GM12873 (cell line): ENCODE measurements at regions not wholly inside any gene's neighbourhood (a gene's known extent, or its start where the extent isn't known, plus 50 kb on each side); places are given as distances from the start of the nearest gene placed in this dataset.

Source experiments
- CTCF ChIP-seq: IDR thresholded peaks from 2 replicates; pipeline ENCODE4 v1.5.1; 2012; ENCODE audit warnings: low read depth, mild to moderate bottlenecking, moderate library complexity, low read length, control low read depth; ENCODE audit not compliant: insufficient read depth; ENCODE audit errors: missing control alignments

DNA sequence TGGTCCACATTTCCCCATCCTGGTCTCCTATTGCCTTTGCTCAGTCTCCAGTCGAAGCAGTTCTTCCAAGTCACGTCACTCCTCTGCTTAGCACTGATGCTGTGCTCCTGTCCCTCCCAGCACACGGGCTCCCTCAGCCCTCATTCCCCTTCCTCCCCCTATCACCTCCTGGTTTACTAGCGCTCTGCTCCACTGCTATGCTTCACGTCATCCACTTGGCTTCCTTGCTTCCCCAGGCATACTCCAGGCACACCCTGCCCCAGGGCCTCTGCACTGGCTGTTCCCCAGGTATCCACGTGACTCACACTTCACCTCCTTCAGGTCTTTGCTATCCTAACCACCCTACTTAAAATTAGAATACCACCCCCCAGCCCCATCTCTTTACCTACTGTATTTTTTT lies 269.3 kb downstream of the GLI2 start:
- no peak for TF ChIP-seq CTCF

DNA sequence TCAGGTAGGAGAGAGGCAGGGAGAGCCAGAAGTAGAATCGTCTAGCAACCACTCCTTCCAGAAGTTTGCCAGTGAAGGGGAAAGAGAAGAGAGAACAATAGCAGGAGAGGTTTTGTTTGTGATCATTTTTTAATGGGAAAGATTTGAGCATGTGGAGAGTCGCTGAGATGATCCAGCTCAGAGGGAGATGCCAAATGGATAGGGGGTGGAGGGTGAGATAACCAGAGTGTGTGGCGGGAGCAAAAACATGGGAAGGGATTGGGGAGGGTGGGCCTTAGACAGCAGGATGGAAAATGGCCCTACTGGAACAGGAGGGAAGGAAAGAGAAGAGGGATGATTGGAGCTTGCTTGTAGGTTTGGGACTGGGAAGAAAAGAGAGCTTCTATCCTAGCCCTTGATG lies 269.8 kb downstream of the GLI2 start:
- TF ChIP-seq CTCF = no peak

DNA sequence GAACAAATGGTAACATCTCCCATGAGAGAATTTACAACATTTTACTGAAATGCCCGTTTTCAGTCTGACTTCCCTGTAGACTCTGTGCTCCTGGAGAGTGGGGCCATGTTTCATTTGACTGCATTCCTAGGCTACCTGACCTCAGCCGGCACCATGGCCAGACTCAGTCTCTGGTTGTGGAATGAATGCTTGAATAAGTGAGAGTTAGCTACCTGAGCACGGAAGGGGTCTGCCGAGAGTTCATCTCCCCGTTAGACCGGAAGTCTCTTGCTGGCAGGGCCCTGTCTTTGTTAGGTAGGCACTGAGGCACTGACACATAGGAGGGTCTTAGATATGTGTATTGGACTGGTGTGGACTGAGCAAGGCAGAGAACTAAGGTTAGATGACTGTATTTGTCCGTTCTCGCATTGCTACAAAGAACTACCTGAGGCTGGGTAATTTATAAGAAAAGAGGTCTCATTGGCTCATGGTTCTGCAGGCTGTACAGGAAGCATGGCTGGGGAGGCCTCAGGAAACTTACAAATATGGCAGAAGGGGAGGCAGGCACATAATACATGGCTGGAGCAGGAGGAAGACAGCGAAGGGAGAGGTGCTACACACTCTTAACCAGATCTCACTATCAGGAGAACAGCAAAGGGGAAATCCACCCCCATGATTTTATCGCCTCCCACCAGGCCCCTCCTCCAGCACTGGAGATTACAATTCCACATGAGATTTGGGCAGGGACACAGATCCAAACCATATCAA lies 271.2 kb downstream of the GLI2 start:
- TF ChIP-seq CTCF = no peak

DNA sequence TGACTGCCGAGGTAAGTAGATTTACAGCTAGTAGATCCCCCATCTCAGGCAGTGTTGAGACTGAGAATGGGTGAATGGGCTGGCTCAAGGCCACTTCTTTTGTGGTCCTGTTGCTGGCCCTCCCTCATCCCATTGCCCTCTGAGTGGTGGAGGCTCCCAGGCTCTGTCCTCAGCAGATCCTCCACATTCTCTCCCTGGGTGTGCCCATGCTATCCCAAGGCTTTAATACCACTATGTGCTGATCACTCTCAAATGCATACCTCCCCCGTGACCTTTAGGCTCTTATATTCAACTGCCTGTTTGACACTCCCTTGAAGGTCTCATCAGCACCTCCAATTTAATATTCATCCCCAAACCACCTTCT lies 271.8 kb downstream of the GLI2 start:
- TF ChIP-seq CTCF = no peak

GRCh38 chr2:121008975-121009374 lies 273.3 kb downstream of the GLI2 start:
- peak; percentile 52 for TF ChIP-seq CTCF

DNA sequence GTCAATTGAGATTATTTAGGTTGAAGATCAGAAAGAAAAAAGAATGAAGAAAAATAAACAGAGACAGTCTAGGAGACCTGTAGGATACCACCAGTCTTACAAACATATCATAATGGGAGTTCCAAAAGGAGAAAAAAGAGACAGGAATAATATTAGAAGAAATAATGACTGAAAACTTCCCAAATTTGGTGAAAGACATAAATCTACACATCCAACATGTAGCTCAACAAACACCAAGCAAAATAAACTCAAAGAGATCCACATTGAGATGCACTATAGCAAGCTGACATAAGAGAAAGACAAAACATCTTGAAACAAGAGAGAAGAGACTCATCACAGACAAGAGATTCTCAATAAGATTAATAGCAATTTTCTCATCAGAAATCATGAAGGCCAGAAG lies 274.0 kb downstream of the TFCP2L1 start:
- TF ChIP-seq CTCF = no peak

GRCh38 chr2:121014876-121015275 lies 270.1 kb downstream of the TFCP2L1 start:
- TF ChIP-seq CTCF = no peak
